ENCODE measurements at regions not wholly inside any gene's neighbourhood (a gene's known extent, or its start where the extent isn't known, plus 50 kb on each side); places are given as distances from the start of the nearest gene placed in this dataset.
"Not testable (repeated sequence)": the region's sequence is repeated elsewhere in the genome, so short reads cannot be mapped to it uniquely, and the experiment has no call there.

DNA sequence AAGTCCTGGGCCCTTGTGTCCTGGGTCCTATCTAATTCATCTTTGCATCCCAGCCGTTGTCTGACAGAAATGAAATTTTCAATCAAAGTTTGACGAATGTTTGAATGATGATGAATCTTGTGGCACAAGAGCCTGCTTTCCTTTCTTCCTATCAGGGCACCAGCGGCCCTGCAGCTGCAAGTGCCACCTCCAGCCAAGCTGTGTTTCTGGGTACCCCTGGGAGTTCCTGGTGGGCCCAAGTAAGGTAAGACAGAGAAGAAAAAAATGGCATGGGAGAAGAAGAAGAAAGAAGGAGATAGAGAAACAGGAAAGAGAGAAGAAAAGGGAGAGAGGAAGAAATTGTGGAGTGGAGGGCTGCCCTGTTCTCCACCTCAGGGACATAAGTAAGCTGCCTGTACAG lies 782.1 kb upstream of the TPTE start:
- Mint-ChIP-seq H3K36me3 (ENCODE audit: low read depth) (no peaks in the 10 kb centered on the region), H3K9me3 (peaks cover 22% of the 10 kb centered on the region), H3K27me3 (ENCODE audit: low read depth) (no peaks in the 10 kb centered on the region), H3K27ac (no peak overlapping the region), H3K4me3 (no peak overlapping the region), H3K4me1 (no peaks in the 10 kb centered on the region)
- TF ChIP-seq, protein P1, sequence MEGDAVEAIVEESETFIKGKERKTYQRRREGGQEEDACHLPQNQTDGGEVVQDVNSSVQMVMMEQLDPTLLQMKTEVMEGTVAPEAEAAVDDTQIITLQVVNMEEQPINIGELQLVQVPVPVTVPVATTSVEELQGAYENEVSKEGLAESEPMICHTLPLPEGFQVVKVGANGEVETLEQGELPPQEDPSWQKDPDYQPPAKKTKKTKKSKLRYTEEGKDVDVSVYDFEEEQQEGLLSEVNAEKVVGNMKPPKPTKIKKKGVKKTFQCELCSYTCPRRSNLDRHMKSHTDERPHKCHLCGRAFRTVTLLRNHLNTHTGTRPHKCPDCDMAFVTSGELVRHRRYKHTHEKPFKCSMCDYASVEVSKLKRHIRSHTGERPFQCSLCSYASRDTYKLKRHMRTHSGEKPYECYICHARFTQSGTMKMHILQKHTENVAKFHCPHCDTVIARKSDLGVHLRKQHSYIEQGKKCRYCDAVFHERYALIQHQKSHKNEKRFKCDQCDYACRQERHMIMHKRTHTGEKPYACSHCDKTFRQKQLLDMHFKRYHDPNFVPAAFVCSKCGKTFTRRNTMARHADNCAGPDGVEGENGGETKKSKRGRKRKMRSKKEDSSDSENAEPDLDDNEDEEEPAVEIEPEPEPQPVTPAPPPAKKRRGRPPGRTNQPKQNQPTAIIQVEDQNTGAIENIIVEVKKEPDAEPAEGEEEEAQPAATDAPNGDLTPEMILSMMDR (IDR thresholded peaks at IDR 0.05; ENCODE audit: unreplicated experiment in 3 of 3): no peak

GRCh38 chr21:9740177-9740941 lies 781.0 kb upstream of the TPTE start:
- not testable (repeated sequence) for H3K27me3 Mint-ChIP-seq (ENCODE audit: low read depth); H3K27ac Mint-ChIP-seq; H3K36me3 Mint-ChIP-seq (ENCODE audit: low read depth); H3K4me3 Mint-ChIP-seq; H3K4me1 Mint-ChIP-seq
- peaks cover 22% of the 10 kb centered on the region for H3K9me3 Mint-ChIP-seq

DNA sequence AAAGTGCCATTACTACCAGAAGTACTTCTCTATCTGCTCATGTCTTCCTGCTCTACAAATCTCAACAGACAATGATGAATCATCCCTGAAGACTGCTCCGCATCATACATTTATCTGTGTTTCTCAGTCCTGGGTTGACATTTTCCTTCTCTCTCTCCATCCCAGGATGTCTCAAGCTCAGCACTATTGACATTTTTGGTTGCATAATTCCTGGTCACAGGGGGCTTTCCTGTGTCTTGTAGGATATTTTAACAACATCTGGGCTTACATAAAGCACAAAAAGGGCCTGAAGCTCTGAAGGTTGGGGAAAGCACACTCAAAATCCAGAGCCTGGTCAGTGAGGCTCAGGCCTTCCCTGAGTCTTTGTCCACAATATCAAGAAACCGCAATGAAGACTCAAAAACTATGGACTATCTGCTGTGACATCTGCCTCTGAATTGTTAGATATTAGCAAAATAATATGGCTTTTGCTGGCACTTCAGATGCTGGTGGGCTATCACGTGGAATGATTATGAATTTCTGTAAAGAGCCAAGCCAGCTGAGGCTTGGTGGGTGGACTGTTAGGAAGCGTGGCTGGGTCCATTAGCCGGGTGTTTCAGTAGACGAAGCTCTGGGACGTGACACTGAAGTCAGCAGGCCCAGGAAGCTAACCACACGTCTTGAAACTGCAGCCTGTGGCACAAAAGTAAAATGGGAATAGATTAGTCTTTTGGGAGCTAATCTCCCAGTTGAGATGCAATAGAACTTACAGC lies 780.2 kb upstream of the TPTE start:
- H3K27me3 Mint-ChIP-seq (ENCODE audit: low read depth): not testable (repeated sequence)

DNA sequence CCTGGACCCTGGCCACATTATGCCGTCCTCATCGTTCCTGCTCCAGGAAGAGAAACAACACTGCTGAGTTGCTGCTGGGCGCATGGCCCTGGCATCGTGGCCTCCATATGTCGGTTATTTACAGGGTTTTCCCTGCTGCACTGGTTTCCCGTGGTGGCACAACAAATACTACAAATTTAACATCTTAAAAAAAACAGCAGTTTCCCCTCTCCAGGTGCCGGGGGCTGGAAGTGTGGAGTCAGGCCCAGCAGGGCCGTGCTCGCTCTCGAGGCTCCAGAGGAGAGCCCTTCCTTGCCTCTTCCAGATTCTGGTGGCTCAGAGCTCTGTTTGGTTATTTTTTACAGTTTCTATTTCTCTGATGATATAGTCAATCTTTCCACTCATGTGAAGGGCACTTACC lies 777.8 kb upstream of the TPTE start:
- H3K36me3 Mint-ChIP-seq (ENCODE audit: low read depth); H3K27ac Mint-ChIP-seq; H3K4me3 Mint-ChIP-seq; H3K27me3 Mint-ChIP-seq (ENCODE audit: low read depth); H3K4me1 Mint-ChIP-seq: not testable (repeated sequence)
- H3K9me3 Mint-ChIP-seq: peaks cover 30% of the 10 kb centered on the region

More for the DNA sequence above, 780.2 kb upstream of the TPTE start:
- not testable (repeated sequence) for H3K27ac Mint-ChIP-seq; H3K4me1 Mint-ChIP-seq; H3K4me3 Mint-ChIP-seq; H3K36me3 Mint-ChIP-seq (ENCODE audit: low read depth)
- peaks cover 22% of the 10 kb centered on the region for H3K9me3 Mint-ChIP-seq

DNA sequence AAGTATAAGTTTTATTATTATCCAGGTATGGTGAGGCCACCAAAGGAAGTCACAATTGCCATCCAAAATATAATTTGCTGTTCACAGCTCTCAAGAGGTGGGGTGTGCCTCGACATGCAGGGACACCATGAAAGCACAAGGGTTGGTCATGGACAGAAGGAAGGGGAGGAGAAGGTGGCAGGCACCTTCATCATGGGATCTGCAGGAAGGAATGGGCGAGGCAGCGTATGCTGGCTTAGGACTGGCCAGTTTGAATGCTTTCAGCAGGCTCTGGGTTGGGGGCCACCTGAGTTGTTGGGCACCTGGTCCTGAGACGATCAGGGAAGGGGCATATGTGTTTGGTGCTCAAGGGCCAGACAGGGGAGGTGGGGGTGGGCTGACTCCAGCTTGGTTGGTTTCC lies 777.2 kb upstream of the TPTE start:
- not testable (repeated sequence) for H3K36me3 Mint-ChIP-seq (ENCODE audit: low read depth); H3K4me3 Mint-ChIP-seq; H3K27ac Mint-ChIP-seq; H3K4me1 Mint-ChIP-seq; H3K27me3 Mint-ChIP-seq (ENCODE audit: low read depth)
- H3K9me3 Mint-ChIP-seq: peaks cover 34% of the 10 kb centered on the region

GRCh38 chr21:9744593-9744992 lies 776.8 kb upstream of the TPTE start:
- not testable (repeated sequence) for H3K27me3 Mint-ChIP-seq (ENCODE audit: low read depth); H3K36me3 Mint-ChIP-seq (ENCODE audit: low read depth); H3K27ac Mint-ChIP-seq; H3K4me1 Mint-ChIP-seq; H3K4me3 Mint-ChIP-seq
- H3K9me3 Mint-ChIP-seq: peaks cover 34% of the 10 kb centered on the region

DNA sequence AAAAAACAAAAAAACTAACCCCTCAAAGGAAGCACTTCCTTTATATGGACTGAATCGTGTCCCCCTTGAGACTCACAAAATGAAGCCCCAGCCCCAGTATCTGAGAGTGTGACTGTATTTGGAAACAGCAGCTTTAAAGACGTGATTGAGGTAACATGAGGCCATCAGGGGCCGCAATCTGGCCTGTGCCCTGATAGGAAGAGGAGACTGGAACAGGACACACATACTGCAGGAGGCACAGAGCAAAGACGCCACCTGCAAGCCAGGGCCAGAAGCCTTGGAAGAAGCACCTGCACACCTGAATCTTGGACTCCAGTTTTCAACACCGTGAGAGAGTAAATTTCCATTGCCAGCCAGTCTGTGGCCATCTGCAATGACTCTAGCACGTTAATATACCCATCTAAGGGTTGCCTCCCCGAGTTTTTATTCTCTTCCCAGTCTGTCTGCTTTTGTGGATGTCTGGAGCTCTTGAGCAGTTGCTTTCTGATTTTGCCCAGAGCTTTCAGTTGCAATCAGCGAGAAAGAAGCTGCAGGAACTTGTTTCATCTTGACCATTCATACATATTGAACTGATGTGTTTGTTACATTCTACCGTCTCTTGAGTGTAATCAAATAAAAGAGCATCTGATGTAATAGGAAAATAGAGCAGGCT lies 775.8 kb upstream of the TPTE start:
- H3K27me3 Mint-ChIP-seq (ENCODE audit: low read depth); H3K27ac Mint-ChIP-seq; H3K36me3 Mint-ChIP-seq (ENCODE audit: low read depth); H3K4me1 Mint-ChIP-seq; H3K4me3 Mint-ChIP-seq: not testable (repeated sequence)
- peaks cover 28% of the 10 kb centered on the region for H3K9me3 Mint-ChIP-seq

- H3K4me1 Mint-ChIP-seq; H3K36me3 Mint-ChIP-seq (ENCODE audit: low read depth); H3K27ac Mint-ChIP-seq; H3K4me3 Mint-ChIP-seq; H3K27me3 Mint-ChIP-seq (ENCODE audit: low read depth): not testable (repeated sequence)
- H3K9me3 Mint-ChIP-seq: peaks cover 21% of the 10 kb centered on the region
These were observed 775.1 kb upstream of the TPTE start for GRCh38 chr21:9746311-9746710.

DNA sequence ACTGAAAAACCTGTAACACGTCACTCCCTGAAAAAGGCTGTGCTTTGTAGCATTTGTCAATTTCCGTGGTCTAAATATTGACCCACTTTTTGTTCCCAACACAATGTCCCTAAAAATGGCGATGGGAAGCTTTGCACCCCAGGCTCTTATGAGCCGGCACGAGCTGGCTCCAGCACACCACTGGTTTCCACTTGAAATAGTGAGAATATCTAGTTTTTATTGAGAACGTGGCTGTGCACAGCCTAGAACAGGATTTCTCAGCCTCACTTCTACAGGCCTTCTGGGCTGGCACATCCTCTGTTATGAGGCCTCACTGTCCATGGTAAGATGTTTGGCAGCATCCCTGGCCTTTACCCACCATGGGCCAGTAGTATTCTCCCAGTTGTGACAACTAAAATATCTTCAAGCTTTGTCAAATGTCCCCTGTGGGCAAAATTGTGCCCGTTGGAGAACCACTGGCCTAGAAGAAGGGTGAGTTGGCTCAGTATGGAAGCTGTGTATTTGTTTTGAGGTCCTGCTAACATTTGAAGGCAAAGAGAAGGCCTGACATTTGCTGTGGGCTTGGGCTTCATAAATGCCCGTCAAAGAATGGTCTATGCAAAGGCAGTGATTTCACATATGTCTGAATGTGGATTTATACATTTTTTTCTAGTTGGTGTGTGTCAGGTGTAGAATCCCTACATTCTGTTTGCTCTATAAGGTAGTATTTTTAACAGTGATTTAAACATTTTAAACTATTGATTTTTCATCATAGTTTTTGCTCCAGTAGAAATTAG lies 774.4 kb upstream of the TPTE start:
- not testable (repeated sequence) for H3K4me3 Mint-ChIP-seq; H3K4me1 Mint-ChIP-seq; H3K36me3 Mint-ChIP-seq (ENCODE audit: low read depth); H3K27ac Mint-ChIP-seq; H3K27me3 Mint-ChIP-seq (ENCODE audit: low read depth)
- H3K9me3 Mint-ChIP-seq: peaks cover 16% of the 10 kb centered on the region

GRCh38 chr21:9747870-9748269 lies 773.5 kb upstream of the TPTE start:
- H3K36me3 Mint-ChIP-seq (ENCODE audit: low read depth); H3K4me3 Mint-ChIP-seq; H3K27me3 Mint-ChIP-seq (ENCODE audit: low read depth); H3K4me1 Mint-ChIP-seq; H3K27ac Mint-ChIP-seq: not testable (repeated sequence)
- peaks cover 12% of the 10 kb centered on the region for H3K9me3 Mint-ChIP-seq

- peaks cover 12% of the 10 kb centered on the region for H3K9me3 Mint-ChIP-seq
- not testable (repeated sequence) for H3K36me3 Mint-ChIP-seq (ENCODE audit: low read depth); H3K27me3 Mint-ChIP-seq (ENCODE audit: low read depth); H3K4me3 Mint-ChIP-seq; H3K27ac Mint-ChIP-seq; H3K4me1 Mint-ChIP-seq
These were observed 772.9 kb upstream of the TPTE start for GRCh38 chr21:9748451-9748850.

GRCh38 chr21:9749741-9750230 lies 771.6 kb upstream of the TPTE start:
- H3K4me3 Mint-ChIP-seq; H3K27ac Mint-ChIP-seq; H3K27me3 Mint-ChIP-seq (ENCODE audit: low read depth); H3K36me3 Mint-ChIP-seq (ENCODE audit: low read depth); H3K4me1 Mint-ChIP-seq: not testable (repeated sequence)
- H3K9me3 Mint-ChIP-seq: peaks cover 16% of the 10 kb centered on the region
